NT2/D1 (cell line): ENCODE measurements at regions not wholly inside any gene's neighbourhood (a gene's known extent, or its start where the extent isn't known, plus 50 kb on each side); places are given as distances from the start of the nearest gene placed in this dataset.

Experiments
- YY1 ChIP-seq: IDR thresholded peaks from 2 replicates; pipeline ENCODE4 v1.6.1; 2011; ENCODE audit not compliant: insufficient read length, insufficient read depth
- ZNF274 ChIP-seq: IDR thresholded peaks from 2 replicates; pipeline ENCODE4 v1.6.1; 2011; ENCODE audit warnings: mild to moderate bottlenecking, low read depth, low read length

GRCh38 chr7:96563409-96563808, 146.2 kb downstream of the SEM1 start:
- no peak for TF ChIP-seq YY1
- no peak for TF ChIP-seq ZNF274
